T-helper 9 cell (primary cell): ENCODE measurements at regions not wholly inside any gene's neighbourhood (a gene's known extent, or its start where the extent isn't known, plus 50 kb on each side); places are given as distances from the start of the nearest gene placed in this dataset.

ENCODE experiments used
- DNase-seq: peaks from one replicate; pipeline ENCODE4 v3.0.0-alpha.2; 2020

DNA sequence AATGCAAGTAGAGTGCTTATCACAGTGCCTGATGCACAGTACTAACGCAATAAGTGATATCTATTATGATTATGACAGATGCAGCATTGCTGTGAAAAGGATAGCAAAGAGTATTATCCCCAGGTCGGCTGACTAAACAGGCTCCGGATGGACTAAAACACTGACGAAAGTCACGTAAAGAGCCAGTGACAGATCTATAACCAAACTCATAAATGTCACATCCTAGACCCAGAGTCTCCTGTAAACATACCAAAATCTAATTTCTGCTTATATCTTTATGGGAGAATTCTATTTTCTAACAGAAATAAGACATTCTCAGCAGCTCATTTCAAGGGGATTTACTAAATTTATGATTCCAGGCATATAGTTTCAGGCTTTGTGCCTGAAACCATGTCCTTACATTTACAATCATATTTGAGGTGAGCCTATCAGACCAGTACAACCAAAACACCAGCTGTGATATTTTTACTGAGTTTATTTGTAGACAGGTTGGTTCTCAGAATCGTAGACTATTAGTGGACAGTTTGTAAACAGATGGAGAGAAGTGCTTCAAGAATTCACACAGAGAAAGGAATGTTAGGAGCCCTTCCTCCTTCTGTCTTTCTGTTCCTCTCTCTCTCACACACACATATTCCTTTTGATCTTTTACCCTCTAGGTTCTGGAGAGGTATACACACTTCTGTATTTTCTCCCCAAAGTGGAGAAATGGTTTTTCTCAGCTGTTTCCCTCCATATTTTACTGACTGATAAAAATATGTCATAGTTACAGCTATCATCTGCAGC is 52.4 kb upstream of the WDR26 start:
- DNase-seq: no peak

DNA sequence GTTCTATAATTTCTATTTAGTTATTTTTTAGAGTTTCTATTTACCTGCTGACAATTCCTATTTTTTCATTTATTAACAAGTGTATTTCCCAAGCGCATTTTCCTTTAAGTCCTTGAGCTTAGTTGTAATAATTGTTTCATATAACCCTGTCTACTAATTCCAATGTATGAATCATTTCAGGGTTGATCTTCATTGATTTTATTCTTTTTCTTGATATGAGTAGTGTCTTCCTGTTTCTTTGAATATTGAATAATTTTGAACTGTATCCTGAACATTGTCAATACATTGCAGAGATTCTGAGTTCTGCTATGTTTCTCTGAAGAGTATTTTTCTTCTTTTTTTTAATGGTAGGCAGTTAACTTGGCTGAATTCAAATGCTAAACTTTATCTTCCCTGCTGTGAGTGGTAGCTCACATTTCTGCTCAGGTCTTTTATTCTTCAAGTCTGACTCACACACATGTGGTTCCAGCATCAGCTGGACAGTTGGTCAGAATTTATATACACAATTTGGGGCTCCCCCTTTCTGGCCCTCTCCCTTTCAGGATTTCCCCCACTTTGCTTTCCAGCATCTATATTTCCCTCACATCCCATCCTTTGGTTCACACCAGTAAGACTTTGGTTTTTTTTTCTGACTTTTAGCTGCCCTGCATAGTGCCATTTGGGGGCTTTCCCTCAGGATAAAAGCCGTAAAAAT is 54.4 kb upstream of the WDR26 start:
- no peak for DNase-seq

DNA sequence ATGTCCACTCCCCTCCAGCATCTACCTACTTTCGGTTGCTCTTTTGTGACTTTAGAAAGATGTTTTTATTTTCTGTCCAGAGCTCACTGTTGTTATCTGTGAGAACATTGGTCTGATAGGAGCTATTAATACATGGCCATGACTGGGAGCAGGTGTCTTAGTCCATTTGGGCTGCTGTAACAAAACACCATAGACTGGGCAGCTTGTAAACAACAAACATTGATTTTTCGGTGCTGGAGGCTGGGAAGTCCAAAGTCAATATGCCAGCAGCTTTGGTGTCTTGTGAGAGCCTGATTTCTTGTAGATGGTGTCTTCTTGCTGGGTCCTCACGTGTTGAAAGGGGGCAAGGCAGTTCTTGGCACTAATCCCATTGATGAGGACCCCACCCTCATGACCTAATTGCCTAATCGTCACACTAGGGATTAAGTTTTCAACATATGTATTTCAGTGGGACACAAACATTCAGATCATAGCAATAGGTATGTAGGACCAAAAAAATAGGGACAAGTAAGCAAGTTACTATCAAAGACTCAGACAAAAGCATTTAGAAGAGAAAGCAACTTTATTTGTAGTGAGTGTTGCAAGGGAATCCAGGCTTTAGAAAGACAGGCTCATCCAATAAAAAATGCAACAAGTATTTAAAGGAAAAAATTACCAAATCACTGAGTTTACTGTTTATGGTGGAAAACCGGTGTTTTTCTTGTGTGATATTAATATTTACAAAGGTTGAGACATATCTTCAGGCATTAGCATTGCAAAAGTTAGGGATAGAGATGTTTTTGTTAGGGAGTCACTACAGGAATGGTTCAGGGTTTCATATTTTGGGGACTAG is 55.2 kb upstream of the WDR26 start:
- no peak for DNase-seq

DNA sequence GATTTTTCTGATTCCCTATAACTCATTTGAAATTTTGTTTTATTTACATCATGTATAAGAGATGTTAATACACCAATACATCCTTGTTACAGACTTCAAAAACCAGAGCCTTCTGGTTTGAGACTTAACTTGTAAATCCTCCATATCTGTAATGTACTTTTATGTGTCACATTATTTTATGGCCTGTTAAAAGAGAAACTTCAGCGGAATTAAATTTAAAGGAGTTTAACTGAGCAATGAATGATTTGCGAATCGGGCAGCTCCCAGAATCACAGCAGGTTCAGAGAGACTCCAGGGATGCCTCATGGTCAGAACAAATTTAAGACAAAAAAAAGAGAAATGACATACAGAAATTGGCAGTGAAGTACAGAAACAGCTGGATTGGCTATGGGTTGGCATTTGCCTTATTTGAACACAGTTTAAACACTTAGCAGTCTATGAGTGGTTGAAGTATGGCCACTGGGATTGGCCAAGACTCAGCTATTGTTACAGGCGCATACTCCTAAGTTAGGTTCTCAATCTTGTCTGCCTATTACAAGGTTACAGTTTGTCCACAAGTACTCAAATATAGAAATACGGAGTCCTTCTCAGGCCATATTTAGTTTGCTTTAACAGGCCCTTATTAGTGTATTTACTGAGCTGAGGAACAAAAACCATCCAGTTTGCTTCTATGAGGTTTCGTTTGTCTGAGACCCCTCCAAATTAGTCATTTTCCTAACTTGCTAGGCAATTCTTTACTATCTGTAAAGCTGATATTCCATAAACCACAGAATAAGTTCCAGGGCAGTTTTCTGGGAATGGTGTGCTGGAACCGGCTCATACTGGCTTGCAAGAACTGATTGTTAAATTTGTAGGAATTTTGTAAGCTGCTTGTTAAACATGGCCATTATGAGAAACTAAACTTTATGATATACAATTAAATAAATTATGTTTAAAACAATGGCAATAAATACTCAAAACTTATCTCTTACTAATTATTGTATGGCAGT is 56.2 kb upstream of the WDR26 start:
- no peak for DNase-seq

DNA sequence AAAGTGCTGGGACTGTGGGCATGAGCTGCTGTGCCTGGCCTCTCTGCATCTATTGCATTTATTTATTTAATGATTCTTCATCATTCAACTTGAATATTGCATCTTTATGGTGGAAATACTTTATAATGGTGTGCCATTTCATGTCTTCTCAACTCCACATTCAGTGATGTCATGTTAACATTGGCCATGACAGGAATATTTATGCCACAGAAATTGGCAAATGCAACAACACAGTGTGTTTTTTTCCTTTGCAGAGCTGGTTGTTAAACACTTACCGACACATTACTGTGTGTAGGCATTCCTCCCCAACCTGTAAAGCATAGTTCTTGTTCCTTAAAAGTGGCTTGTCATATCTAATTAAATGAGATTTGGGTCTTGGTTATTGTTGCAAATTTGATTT is 57.4 kb upstream of the WDR26 start:
- no peak for DNase-seq

DNA sequence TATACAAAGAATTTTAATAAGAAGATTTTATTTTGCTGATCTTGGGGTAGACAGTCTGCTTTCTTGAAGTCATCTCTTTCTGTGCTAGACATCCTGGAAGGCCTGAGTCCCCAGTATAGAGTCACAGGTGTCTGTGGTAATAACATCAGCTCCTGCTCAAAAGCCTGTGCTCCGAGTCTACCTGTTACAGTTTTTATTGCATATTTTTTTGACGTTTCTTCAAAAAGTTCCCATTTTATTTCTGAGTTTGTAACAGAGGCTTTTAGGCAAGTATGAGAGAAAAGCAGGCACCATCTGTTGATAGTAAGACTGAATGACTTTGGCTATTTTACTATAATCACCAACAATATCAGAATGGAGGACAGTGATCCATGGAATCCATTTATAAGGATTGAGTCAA is 58.0 kb upstream of the WDR26 start:
- no peak for DNase-seq

DNA sequence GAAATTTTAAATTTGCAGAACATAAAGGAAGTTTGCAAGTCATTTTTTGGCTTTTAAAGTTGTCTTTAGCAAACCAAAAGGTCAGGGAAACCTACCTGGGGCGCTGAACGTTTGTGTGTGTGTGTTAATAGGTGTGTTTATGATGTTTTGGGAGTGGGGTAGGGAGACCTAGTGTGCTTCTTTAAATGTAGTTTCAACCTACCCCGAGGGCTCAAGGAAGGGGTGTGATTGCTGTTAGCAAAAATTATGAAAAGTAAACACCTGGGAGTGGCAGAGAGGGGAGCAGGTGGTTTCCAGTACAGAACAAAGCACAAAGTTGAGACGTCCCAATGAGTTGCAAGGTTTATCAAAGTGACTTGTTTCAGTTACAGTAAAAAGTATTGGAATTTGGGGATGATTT is 58.7 kb upstream of the WDR26 start:
- no peak for DNase-seq

DNA sequence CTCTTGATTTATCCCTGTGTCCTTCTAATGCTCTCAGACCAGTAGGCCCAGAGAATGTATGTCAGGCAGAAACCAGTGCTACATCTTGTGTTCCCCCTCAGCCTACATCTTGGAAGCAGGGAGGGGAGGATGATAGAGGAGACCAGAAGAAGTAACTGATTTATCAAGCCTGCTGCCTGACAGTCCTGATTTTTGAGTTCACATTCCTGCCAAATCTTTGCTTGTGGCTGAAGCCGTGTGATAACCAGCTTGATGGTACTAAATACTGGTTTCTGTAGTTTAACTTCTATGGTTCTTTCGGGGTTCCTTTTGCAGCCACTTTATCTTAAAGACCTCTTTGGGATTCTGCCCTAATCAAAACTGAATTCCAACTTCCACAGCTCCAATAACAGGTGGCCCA is 59.7 kb upstream of the WDR26 start:
- no peak for DNase-seq

DNA sequence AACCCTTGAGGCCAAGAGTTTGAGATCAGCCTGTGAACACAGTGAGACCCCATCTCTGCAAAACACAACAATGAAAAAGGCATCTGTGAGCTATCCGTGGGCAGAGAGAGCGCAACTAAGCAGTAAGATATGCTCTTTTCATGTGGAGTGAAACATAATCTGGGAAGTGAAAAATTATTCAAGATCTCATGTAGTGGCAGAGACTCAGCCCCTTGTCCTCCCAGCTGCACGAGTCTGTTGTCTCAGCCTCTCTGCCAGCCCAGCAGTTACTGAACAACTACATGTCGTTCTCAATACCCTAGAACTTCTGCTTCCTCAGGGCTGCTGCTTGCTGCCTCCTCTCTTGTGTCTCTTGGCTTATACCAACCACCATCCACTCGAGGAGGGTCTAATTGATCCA is 61.3 kb upstream of the WDR26 start:
- no peak for DNase-seq

DNA sequence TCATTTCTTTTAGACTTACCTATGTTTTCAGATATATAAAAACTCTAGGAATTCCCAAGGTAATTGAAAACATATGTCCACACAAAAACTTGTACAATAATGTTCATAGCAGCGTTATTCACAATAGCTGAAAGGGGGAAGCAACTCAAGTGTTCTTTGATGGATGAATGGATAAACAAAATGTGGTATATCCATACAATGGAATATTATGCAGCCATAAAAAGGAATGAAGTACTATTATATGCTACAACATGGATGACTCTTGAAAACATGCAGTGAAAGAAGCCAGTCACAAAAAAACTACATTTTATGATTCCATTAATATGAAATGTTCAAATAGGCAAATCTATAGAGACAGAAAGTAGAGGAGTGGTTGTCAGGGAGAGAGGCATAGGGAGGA is 62.2 kb upstream of the WDR26 start:
- DNase-seq: no peak

DNA sequence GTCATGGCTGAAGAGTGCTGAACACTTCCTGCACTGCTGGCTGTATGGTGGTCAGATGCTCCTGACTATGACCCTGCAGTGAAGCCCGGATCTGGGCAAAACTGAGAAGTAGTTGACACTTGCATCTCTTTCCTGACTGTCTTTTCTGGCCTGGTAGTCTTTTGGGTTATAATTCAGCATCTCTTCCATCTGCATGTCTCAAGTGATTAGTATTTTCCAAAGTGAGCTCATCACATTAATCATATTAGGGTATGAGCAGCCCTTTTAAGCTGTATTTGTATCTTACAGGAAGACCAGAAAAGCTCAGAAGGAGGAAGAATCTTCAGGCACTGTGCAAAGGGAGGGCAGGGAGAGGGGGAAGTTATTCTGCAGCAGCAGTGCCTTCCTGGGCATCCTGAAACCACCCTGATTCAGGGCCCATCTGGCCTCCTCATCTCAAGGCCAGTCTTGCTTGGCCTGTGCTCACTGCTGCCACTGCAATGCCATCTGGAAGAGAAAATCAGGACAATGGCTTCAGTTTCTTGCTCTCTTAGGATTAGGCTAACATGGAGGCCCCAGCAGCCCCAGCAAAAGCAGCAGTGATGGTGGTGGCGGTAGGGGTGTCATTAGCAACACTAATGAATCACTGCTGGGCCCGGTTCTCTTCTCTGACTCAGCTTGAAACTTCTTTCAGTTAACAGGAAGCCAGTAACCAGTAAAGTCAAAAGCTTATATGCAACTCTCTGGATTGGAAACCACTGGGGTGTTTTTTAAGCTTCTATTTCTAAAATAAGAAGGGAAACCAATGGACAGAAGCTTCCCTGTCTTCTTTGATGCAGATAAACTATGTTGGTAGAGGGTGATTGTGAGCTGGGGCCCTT is 63.3 kb upstream of the WDR26 start:
- no peak for DNase-seq

DNA sequence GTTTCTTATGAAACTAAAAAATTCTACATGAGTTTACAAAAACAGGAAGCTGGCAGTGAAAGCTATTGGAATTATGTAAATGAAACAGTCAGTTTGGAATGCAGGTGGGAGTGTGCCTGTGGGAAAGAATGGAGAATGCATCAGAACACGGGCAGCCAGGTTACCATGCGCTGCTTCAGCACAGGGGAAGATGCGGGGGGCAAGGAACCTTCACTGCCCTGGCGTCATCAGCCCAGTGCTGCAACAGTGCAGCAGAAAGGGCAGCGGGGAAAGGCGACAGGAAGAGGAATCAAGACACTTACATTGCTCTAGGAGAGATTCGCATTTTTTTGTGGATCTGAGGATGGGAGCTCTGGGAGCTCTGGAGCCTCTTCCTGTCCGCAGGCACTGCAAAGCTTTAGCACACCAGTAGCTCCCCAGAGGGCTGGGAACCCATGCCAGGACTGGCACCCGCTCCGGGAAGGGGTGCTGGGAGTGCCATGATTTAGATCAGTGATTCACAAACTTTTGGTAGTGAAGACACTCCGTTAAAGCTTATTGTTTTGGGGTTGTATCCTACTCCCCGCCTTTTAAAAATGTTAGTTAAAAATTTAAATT is 64.1 kb upstream of the WDR26 start:
- DNase-seq: no peak

DNA sequence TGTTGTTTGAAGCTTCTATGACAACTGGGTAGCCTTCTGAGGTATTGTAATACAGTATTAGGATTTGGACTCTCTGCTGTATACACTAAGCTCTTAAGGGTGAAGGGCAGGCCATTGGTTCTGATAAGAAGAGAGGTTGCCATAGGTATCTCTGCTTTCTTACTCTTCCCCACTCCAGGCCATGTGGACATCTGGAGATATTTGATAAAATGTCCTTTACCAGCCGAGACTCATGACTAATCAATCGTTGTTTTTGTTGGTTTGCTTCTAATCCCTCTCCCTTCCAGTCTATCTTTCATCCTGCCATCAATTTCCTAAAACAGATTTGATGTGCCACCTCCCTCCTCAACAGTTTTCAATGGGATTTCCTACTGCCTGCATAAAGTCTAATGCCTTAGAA is 64.6 kb upstream of the WDR26 start:
- no peak for DNase-seq

DNA sequence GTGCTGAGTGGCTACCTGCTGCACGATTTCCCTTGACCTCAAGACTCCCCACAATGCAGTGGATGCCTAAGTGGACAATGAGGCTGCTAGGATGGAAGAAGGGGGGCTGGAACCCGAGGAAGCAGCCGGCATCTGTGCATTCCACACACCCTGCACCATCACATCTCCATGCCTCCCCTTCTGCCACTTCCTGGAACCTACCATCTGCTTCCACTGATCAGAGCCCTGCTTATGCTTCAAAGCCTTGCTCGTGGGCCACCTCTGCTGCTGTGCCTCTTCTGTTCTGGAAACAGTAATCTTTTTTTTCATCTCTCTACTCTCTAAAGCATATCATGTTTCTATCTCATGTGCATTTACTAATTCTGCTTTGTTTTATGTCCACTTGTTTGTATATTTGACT is 66.2 kb upstream of the WDR26 start:
- DNase-seq: no peak

DNA sequence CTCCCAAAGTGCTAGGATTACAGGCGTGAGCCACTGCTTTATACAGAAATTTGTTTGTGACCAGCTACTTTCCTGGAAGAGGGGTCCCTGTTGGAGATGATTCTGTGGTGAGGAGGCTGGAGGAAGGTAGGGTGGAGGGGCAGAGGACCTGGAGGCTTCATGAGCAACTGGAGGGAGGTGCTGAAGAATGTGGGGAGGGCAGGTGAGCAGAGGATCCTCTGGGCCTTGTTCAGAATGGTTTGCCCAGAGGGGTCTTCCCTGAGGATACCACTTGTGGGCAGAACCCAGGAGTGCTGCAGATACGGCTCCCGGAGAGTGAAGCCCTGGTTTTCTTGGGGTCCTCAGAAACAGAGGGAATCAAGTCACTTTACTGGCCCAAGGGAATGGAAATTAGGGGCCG is 67.2 kb upstream of the WDR26 start:
- no peak for DNase-seq

DNA sequence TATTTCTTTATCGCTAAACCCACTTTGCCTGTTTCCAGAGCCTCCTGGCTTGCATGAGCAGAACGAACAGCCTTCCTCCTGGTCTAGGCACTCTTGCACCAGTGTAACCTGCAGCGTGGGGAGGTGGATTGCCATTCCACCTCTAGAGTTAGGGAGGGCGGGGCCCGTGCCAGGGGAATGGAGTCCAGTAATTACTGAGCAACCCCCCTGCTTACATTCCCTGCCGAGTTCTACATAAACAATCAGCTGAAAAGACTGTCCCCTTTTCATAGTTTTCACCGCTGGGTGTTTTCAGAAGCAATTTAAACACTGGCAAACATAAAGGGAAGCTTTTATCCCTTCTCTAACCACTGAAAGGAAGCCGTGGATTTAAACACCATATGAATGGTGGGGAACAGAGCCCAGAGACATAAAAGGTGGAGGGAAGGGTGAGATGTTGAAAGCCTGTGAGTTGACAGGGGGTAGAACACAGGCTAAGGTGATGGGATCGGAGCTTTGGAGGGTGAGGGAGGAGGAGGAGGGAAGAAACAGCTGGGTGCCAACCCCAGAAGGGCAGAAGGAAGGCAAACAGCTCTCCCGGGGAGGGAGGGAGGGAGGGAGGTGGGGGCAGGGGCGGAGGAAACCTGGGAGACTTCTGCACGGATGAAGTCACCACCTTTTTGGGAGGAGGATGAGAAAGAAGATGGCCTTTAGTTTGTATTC is 68.0 kb upstream of the WDR26 start:
- no peak for DNase-seq

DNA sequence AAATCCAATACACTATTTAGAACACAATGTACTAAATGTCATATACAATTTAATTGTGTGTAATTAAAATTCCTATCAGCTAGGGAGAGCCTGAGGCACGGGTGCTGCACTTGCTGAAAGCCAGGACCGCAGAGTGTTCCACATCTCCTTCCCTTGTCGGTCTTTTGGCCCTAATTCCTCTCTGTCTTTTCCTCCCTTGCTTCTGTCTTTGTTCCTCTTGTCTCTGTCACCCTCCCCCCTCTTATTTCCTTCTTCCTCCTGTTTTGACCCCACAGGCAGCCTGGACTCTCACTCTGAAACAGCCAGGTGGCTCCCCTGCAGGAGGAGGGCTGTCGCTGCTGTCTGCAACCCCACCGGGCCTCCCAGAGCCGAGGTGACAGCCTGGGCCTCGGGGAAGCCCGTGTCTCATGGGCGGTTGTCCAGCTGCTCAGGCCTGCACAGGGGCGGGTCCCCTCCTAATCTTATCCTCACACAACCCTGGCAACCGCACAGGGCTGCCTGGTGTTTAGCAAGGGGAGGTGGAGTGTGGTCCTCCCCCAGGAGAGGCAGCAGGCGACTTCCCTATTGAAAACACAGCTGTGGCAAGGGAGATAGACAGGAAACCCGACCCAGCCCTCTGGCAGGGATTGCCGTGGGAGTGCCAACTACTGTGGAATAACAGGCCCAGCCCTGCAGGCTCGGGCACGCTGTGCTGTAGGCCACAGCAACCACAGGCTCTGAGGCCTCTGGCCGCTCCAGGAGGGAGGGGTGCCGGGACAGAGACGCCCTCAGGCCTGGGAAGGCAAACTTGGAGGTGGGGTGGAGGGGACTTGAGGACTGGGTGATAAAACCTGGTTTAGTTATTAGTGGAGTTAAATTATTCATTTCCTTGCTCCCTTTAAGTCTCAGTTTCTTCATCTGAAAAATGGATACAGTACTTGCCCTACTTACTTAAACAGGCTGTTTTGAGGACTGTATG is 68.8 kb upstream of the WDR26 start:
- DNase-seq: no peak

DNA sequence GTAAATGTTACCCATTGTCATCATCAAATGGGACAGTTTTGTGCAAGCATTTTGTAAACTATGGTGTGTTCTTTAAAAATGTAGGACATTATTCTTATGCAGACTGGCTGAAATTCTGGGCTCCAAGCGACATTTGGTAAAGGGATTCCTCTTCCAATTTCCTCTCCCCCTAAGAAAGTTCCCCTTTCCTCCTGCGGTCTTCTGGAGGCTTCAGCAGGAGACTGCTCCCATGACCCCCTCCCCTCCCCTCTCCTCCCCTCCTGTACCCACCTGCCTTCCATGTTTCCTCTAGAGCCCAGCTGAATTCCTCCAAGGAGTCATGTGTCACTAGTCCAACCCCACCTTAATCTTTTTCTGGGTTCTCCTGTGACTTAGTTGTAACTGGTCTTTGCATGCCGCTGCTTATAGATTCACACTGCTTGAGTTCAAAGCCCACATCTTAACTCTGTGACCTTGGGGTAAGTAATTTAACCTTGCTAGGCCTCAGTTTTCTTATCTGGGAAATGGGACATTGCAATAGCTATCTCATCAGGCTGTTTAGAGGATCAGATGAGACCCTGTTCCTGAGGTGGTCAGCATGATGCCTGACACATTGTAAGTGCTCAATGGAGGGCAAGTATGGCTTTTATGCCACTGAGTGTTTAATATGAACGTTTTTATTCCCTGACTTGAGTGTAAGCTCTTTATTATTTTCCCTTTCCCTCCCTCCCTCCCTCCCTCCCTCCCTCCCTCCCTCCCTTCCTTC is 69.9 kb upstream of the WDR26 start:
- DNase-seq: no peak
